ENCODE measurements at regions not wholly inside any gene's neighbourhood (a gene's known extent, or its start where the extent isn't known, plus 50 kb on each side); places are given as distances from the start of the nearest gene placed in this dataset.

DNA sequence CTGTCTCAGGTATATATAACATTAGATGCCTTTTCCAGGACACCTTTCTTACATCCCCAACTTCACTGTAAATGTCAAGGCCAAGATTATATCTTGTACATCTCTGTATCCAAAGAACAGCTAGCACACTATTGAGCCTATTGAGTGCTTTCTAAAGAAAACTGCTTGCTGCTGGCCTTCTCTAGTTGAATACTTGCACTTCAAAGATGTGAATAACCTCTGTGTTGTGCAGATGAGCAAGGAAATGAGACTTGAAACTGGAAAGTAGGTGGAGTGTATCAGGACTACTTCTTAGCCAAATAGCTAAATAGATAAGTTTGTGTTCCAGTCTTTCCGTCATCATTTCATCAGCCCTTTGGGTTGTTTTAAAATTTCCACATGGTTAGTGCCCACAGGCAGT, 704.4 kb upstream of the AMOT start:
- no peak for DNase-seq
- no peak for TF ChIP-seq POLR2A (IDR thresholded peaks at IDR 0.05)
- TF ChIP-seq, protein P1, sequence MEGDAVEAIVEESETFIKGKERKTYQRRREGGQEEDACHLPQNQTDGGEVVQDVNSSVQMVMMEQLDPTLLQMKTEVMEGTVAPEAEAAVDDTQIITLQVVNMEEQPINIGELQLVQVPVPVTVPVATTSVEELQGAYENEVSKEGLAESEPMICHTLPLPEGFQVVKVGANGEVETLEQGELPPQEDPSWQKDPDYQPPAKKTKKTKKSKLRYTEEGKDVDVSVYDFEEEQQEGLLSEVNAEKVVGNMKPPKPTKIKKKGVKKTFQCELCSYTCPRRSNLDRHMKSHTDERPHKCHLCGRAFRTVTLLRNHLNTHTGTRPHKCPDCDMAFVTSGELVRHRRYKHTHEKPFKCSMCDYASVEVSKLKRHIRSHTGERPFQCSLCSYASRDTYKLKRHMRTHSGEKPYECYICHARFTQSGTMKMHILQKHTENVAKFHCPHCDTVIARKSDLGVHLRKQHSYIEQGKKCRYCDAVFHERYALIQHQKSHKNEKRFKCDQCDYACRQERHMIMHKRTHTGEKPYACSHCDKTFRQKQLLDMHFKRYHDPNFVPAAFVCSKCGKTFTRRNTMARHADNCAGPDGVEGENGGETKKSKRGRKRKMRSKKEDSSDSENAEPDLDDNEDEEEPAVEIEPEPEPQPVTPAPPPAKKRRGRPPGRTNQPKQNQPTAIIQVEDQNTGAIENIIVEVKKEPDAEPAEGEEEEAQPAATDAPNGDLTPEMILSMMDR (IDR thresholded peaks at IDR 0.05) = no peak
- no peaks in the 10 kb centered on the region for H3K36me3 ChIP-seq
- H3K27ac ChIP-seq = no peak overlapping the region
- no peak overlapping the region for H3K4me3 ChIP-seq
- H3K27me3 ChIP-seq = no peaks in the 10 kb centered on the region
- H3K4me1 ChIP-seq = no peaks in the 10 kb centered on the region
- WGBS, 2 donors = 50% methylated on average over 1 of the region's 1 CpG; no CpG with 5 or more reads in 1 of the 2 donors
- no peaks in the 10 kb centered on the region for H3K9me3 ChIP-seq
- intact Hi-C loops (cut with DNase I) = no loop called here

DNA sequence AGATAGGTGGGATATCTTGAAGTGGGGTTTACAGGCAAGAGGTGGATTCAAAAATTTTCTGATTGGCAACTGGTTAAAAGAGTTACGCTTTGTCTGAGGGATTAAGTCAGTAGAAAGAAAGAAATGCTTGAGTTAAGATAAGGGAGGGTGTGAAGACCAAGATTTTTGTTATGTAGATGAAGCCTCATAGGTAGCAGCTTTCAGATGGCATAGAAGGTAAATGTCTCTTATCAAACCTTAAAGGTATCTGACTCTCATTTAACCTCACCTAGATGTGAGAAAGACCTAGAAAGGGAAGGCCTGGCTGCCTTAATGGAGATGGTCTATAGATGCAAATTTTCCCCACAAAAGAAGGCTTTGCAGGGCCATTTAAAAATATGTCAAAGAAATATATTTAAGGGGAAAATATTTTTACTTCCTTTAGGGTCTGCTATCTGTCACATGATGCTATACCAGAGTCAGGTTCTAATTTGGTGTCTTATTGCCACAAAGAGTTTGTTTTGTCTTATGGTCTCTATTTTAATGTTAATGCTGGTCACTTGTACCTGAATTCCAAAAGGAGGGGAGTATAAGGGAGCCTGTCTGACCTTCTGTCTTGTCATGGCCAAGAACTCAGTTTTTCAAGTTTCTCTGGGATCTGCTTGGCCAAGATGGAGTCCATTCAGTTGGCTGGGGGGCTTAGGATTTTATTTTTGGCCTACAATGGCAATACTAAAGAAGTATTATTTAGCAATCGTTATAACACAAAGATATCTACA, 699.1 kb upstream of the AMOT start:
- no peak for DNase-seq
- no peak overlapping the region for H3K27ac ChIP-seq
- no peaks in the 10 kb centered on the region for H3K27me3 ChIP-seq
- H3K4me3 ChIP-seq = no peak overlapping the region
- intact Hi-C loops (cut with DNase I) = no loop called here
- H3K4me1 ChIP-seq = no peaks in the 10 kb centered on the region
- 63 to 76% methylated on average over 2 of the region's 2 CpGs for WGBS, 2 donors
- H3K36me3 ChIP-seq = no peaks in the 10 kb centered on the region
- TF ChIP-seq, protein P1 (IDR thresholded peaks at IDR 0.05) = no peak
- no peak for TF ChIP-seq POLR2A (IDR thresholded peaks at IDR 0.05)
- H3K9me3 ChIP-seq = no peaks in the 10 kb centered on the region

DNA sequence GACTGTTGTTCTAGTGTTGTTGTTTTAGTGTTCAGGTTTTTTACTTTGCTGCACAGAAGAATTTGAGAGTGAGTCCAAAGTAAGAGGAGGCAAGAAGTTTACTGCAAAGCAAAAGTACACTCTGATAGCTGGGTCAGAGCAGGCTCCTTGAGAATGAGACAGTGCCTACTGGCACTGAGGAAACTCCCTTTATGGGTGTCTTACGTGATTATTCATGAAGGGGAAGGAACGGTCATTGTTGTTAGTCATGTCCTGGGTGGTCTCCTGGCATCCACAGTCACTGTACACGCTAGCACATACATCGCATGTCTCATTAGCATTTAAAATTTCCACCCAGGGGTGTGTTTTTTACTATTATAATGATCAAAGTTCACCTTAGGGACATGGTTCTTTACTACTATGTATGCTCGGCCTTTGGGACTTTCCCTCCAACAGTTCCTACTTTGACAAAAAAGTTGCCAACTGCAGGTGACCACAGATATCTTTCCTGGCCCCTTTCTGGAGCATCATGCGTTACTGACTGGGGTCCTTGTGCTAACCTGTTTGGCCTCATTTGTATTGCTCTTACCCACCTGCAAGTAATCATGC, 688.9 kb upstream of the AMOT start:
- no peaks in the 10 kb centered on the region for H3K36me3 ChIP-seq
- 77 to 78% methylated on average over 5 to 6 of the region's 6 CpGs for WGBS, 2 donors
- intact Hi-C loops (cut with DNase I) = no loop called here
- H3K27me3 ChIP-seq = no peaks in the 10 kb centered on the region
- no peaks in the 10 kb centered on the region for H3K4me1 ChIP-seq
- TF ChIP-seq, protein P1 (IDR thresholded peaks at IDR 0.05) = no peak
- no peak for TF ChIP-seq POLR2A (IDR thresholded peaks at IDR 0.05)
- no peak for DNase-seq
- H3K4me3 ChIP-seq = no peak overlapping the region
- no peaks in the 10 kb centered on the region for H3K9me3 ChIP-seq
- no peak overlapping the region for H3K27ac ChIP-seq

DNA sequence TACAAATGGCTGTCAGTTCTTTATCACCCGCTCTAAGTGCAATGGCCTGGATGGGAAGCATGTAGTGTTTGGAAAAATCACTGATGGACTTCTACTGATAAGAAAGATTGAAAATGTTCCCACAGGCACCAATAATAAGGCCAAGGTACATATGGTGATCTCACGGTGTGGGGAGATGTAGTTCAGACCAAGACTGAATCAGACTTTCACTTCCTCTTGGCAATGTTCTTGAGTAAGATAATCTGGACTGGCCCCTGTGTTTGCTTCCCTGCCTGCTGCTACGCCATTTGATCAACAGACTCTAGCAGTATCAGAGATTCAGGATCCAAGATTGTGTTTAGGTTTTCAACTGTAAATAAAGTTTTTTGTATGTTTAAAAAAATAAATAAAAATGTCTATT, 682.2 kb upstream of the AMOT start:
- no peaks in the 10 kb centered on the region for H3K36me3 ChIP-seq
- H3K4me3 ChIP-seq = no peak overlapping the region
- no peaks in the 10 kb centered on the region for H3K27me3 ChIP-seq
- no peak for DNase-seq
- no peak for TF ChIP-seq POLR2A (IDR thresholded peaks at IDR 0.05)
- TF ChIP-seq, protein P1 (IDR thresholded peaks at IDR 0.05) = no peak
- H3K9me3 ChIP-seq = no peaks in the 10 kb centered on the region
- no peak overlapping the region for H3K27ac ChIP-seq
- 43 to 72% methylated on average over 2 of the region's 3 CpGs for WGBS, 2 donors
- intact Hi-C loops (cut with DNase I) = no loop called here
- H3K4me1 ChIP-seq = no peaks in the 10 kb centered on the region

DNA sequence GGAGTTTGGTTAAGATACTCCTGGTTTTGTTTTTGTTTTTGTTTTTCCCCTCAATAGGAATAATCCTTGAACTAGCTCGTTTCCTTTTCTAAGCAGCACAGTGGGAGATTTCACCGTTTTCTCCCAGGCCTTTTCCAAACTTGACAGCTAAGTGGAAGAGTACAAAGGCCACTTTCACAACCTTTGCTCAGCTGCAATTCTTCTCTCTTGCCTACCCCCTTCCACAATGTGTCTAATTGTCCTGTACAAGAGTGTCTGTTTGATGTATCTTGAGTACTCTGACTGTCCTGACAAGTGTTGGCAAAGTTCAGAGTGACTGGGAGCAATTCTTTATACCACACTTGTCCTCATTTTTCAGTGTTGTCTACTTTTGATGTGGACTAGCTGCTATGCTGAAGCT, 674.3 kb upstream of the AMOT start:
- no peak overlapping the region for H3K4me3 ChIP-seq
- intact Hi-C loops (cut with DNase I) = no loop called here
- DNase-seq = no peak
- H3K36me3 ChIP-seq = no peaks in the 10 kb centered on the region
- no peak overlapping the region for H3K27ac ChIP-seq
- TF ChIP-seq POLR2A (IDR thresholded peaks at IDR 0.05) = no peak
- TF ChIP-seq, protein P1 (IDR thresholded peaks at IDR 0.05) = no peak
- WGBS, 2 donors = 5 to 11% methylated on average over 2 of the region's 2 CpGs
- no peaks in the 10 kb centered on the region for H3K9me3 ChIP-seq
- H3K27me3 ChIP-seq = no peaks in the 10 kb centered on the region
- H3K4me1 ChIP-seq = no peaks in the 10 kb centered on the region

All from esophagus squamous epithelium (tissue), 5 donors.